Mesendoderm (in vitro differentiated cells): ENCODE measurements at regions not wholly inside any gene's neighbourhood (a gene's known extent, or its start where the extent isn't known, plus 50 kb on each side); places are given as distances from the start of the nearest gene placed in this dataset.

Source experiments
- DNase-seq: peaks from one replicate; pipeline ENCODE4 v3.0.0; 2013
- H2AK5ac ChIP-seq: 2 replicates; pipeline ENCODE4 v1.6.1; 2013; ENCODE audit warnings: low read length, inconsistent platforms
- H2BK120ac ChIP-seq: 2 replicates; pipeline ENCODE4 v1.6.1; 2013; ENCODE audit warnings: low read depth, mild to moderate bottlenecking, low read length, moderate library complexity, mixed read lengths
- H2BK15ac ChIP-seq: replicated peaks from 2 replicates; pipeline ENCODE4 v1.6.1; 2013; ENCODE audit warnings: low read depth, mild to moderate bottlenecking, moderate library complexity
- H2BK5ac ChIP-seq: 2 replicates; pipeline ENCODE4 v1.6.1; 2013; ENCODE audit warnings: low read length, inconsistent platforms
- H3K18ac ChIP-seq: 2 replicates; pipeline ENCODE4 v1.6.1; 2013; ENCODE audit warnings: mild to moderate bottlenecking, low read length, mixed read lengths
- H3K23ac ChIP-seq: one replicate; pipeline ENCODE4 v1.6.1; 2013; ENCODE audit warnings: low read length
- H3K27ac ChIP-seq: 2 replicates; pipeline ENCODE4 v1.5.1; 2013; ENCODE audit warnings: low read depth, mild to moderate bottlenecking, inconsistent platforms, low read length, moderate library complexity
- H3K27me3 ChIP-seq: 2 replicates; pipeline ENCODE4 v1.6.1; 2013; ENCODE audit warnings: low read length, control low read depth, mild to moderate bottlenecking, inconsistent platforms; ENCODE audit not compliant: insufficient read depth, poor library complexity
- H3K36me3 ChIP-seq: 2 replicates; pipeline ENCODE4 v1.6.1; 2013; ENCODE audit warnings: low read length, inconsistent platforms; ENCODE audit not compliant: control insufficient read depth, insufficient read depth
- H3K4ac ChIP-seq: one replicate; pipeline ENCODE4 v1.6.1; 2013; ENCODE audit warnings: low read depth, mild to moderate bottlenecking, low read length, moderate library complexity
- H3K4me1 ChIP-seq: 2 replicates; pipeline ENCODE4 v1.6.1; 2013; ENCODE audit warnings: low read depth, low read length, inconsistent platforms; ENCODE audit not compliant: control insufficient read depth
- H3K4me2 ChIP-seq: 2 replicates; pipeline ENCODE4 v1.6.1; 2013; ENCODE audit warnings: low read length
- H3K4me3 ChIP-seq: 2 replicates; pipeline ENCODE4 v1.5.1; 2013; ENCODE audit warnings: mild to moderate bottlenecking, low read length
- H3K56ac ChIP-seq: one replicate; pipeline ENCODE4 v1.6.1; 2013; ENCODE audit warnings: low read length
- H3K79me1 ChIP-seq: 2 replicates; pipeline ENCODE4 v1.6.1; 2013; ENCODE audit warnings: low read length, inconsistent platforms
- H3K79me2 ChIP-seq: 2 replicates; pipeline ENCODE4 v1.6.1; 2013; ENCODE audit warnings: mild to moderate bottlenecking, low read length; ENCODE audit not compliant: control insufficient read depth, insufficient read depth
- H3K9ac ChIP-seq: 2 replicates; pipeline ENCODE4 v1.6.1; 2013; ENCODE audit warnings: low read length, inconsistent platforms
- H4K5ac ChIP-seq: one replicate; pipeline ENCODE4 v1.6.1; 2013; ENCODE audit warnings: low read length
- H4K8ac ChIP-seq: one replicate; pipeline ENCODE4 v1.6.1; 2013; ENCODE audit warnings: low read depth, mild to moderate bottlenecking, control low read depth, low read length, moderate library complexity
- WGBS: extraction: QIAGEN DNeasy Blood & Tissue Kit; methylation state at CpG from one replicate; pipeline ENCODE4 v1.1.7; 2013; ENCODE audit warnings: low lambda C conversion rate, missing lambda C conversion rate; ENCODE audit not compliant: insufficient coverage; ENCODE audit errors: extremely low coverage; 5-methylcytosine and 5-hydroxymethylcytosine counted together

- H3K4me3 ChIP-seq = no peak overlapping the region
- no peak overlapping the region for H3K4me2 ChIP-seq
- no peak overlapping the region for H3K18ac ChIP-seq
- no peaks in the 10 kb centered on the region for H3K36me3 ChIP-seq
- H3K4ac ChIP-seq = no peak overlapping the region
- no peaks in the 10 kb centered on the region for H3K79me2 ChIP-seq
- H4K8ac ChIP-seq = no peak overlapping the region
- H3K23ac ChIP-seq = no peak overlapping the region
- H3K79me1 ChIP-seq = no peaks in the 10 kb centered on the region
- no peak overlapping the region for H2BK5ac ChIP-seq
- no peak overlapping the region for H3K27ac ChIP-seq
- no peak overlapping the region for H4K5ac ChIP-seq
- H3K27me3 ChIP-seq = no peaks in the 10 kb centered on the region
- H2AK5ac ChIP-seq = no peak overlapping the region
- H2BK120ac ChIP-seq = no peak overlapping the region
- H2BK15ac ChIP-seq = no peak overlapping the region
- WGBS = no CpG with 5 or more reads among the region's 1 CpG
- no peak for DNase-seq
- no peaks in the 10 kb centered on the region for H3K4me1 ChIP-seq
- H3K9ac ChIP-seq = no peak overlapping the region
- H3K56ac ChIP-seq = no peak overlapping the region
Observed at GRCh38 chr3:171951597-171951996, 87.8 kb upstream of the FNDC3B start.

- H3K79me1 ChIP-seq = no peaks in the 10 kb centered on the region
- no peak overlapping the region for H3K4me2 ChIP-seq
- no peaks in the 10 kb centered on the region for H3K36me3 ChIP-seq
- no peaks in the 10 kb centered on the region for H3K27me3 ChIP-seq
- no peak overlapping the region for H2BK120ac ChIP-seq
- H3K9ac ChIP-seq = no peak overlapping the region
- H3K56ac ChIP-seq = no peak overlapping the region
- no peak overlapping the region for H2BK15ac ChIP-seq
- H2BK5ac ChIP-seq = no peak overlapping the region
- no peaks in the 10 kb centered on the region for H3K4me1 ChIP-seq
- WGBS = no CpG with 5 or more reads among the region's 7 CpGs
- no peak for DNase-seq
- no peaks in the 10 kb centered on the region for H3K79me2 ChIP-seq
- no peak overlapping the region for H2AK5ac ChIP-seq
- no peak overlapping the region for H4K8ac ChIP-seq
- H3K23ac ChIP-seq = no peak overlapping the region
- no peak overlapping the region for H4K5ac ChIP-seq
- H3K18ac ChIP-seq = no peak overlapping the region
- H3K4me3 ChIP-seq = no peak overlapping the region
- H3K4ac ChIP-seq = no peak overlapping the region
- no peak overlapping the region for H3K27ac ChIP-seq
Observed at GRCh38 chr3:171953301-171954022, 85.9 kb upstream of the FNDC3B start.

GRCh38 chr3:171954690-171955383, 84.5 kb upstream of the FNDC3B start:
- H3K4me1 ChIP-seq = peaks cover 3% of the 10 kb centered on the region
- no peak overlapping the region for H3K4me3 ChIP-seq
- H3K79me2 ChIP-seq = no peaks in the 10 kb centered on the region
- no peaks in the 10 kb centered on the region for H3K79me1 ChIP-seq
- H2AK5ac ChIP-seq = no peak overlapping the region
- no peak overlapping the region for H4K5ac ChIP-seq
- H3K4ac ChIP-seq = no peak overlapping the region
- no peak overlapping the region for H3K56ac ChIP-seq
- no peaks in the 10 kb centered on the region for H3K36me3 ChIP-seq
- H3K27ac ChIP-seq = no peak overlapping the region
- no peak overlapping the region for H3K18ac ChIP-seq
- no peak for DNase-seq
- no peak overlapping the region for H2BK15ac ChIP-seq
- H3K27me3 ChIP-seq = no peaks in the 10 kb centered on the region
- H3K23ac ChIP-seq = no peak overlapping the region
- no peak overlapping the region for H3K4me2 ChIP-seq
- no peak overlapping the region for H3K9ac ChIP-seq
- no peak overlapping the region for H2BK5ac ChIP-seq
- 100% methylated on average over 2 of the region's 6 CpGs for WGBS
- no peak overlapping the region for H2BK120ac ChIP-seq
- no peak overlapping the region for H4K8ac ChIP-seq

GRCh38 chr3:171955598-171955997, 83.8 kb upstream of the FNDC3B start:
- Histone ChIP-seq H2AK5ac (no peak overlapping the region), H3K18ac (no peak overlapping the region), H3K36me3 (no peaks in the 10 kb centered on the region), H3K27me3 (no peaks in the 10 kb centered on the region), H3K79me1 (no peaks in the 10 kb centered on the region), H4K5ac (no peak overlapping the region), H3K79me2 (no peaks in the 10 kb centered on the region), H3K4ac (no peak overlapping the region), H3K9ac (no peak overlapping the region), H2BK5ac (no peak overlapping the region), H2BK120ac (no peak overlapping the region), H3K4me1 (peaks cover 3% of the 10 kb centered on the region), H3K56ac (no peak overlapping the region), H3K23ac (no peak overlapping the region), H3K4me3 (no peak overlapping the region), H3K27ac (no peak overlapping the region), H3K4me2 (no peak overlapping the region), H2BK15ac (no peak overlapping the region), H4K8ac (no peak overlapping the region)
- no CpG with 5 or more reads among the region's 3 CpGs for WGBS
- DNase-seq = no peak

- H3K23ac ChIP-seq = no peak overlapping the region
- H3K4me3 ChIP-seq = no peak overlapping the region
- H2BK15ac ChIP-seq = no peak overlapping the region
- H3K79me1 ChIP-seq = no peaks in the 10 kb centered on the region
- no peaks in the 10 kb centered on the region for H3K27me3 ChIP-seq
- peaks cover 3% of the 10 kb centered on the region for H3K4me1 ChIP-seq
- no peak overlapping the region for H3K27ac ChIP-seq
- no peak overlapping the region for H3K4ac ChIP-seq
- WGBS = no CpG with 5 or more reads among the region's 13 CpGs
- no peak for DNase-seq
- no peak overlapping the region for H3K9ac ChIP-seq
- no peak overlapping the region for H2BK120ac ChIP-seq
- H2AK5ac ChIP-seq = no peak overlapping the region
- H3K79me2 ChIP-seq = no peaks in the 10 kb centered on the region
- no peak overlapping the region for H2BK5ac ChIP-seq
- no peak overlapping the region for H4K8ac ChIP-seq
- no peaks in the 10 kb centered on the region for H3K36me3 ChIP-seq
- H3K4me2 ChIP-seq = no peak overlapping the region
- no peak overlapping the region for H3K18ac ChIP-seq
- no peak overlapping the region for H4K5ac ChIP-seq
- no peak overlapping the region for H3K56ac ChIP-seq
Observed at GRCh38 chr3:171956181-171956683, 83.1 kb upstream of the FNDC3B start.
